ENCODE measurements at regions not wholly inside any gene's neighbourhood (a gene's known extent, or its start where the extent isn't known, plus 50 kb on each side); places are given as distances from the start of the nearest gene placed in this dataset.

DNA sequence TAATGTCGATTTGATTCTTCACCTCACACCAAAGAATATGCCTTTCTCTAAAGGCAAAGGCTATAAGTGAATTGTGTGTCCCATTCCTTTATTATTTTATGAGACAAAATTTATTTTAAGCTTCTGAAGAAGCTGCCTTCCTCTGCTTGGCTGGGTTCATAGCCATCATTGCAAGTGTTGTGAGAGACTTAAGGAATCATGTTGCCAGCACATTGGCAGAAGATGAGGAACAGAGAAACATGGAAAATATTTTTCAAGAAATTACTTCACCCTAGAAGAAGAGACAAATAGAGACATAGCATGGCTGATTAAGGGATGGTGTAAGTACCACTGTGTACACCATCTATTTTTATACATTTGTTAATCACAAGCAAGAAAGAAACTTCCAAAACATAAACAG lies 230.1 kb upstream of the SEMA3E start:
- TF ChIP-seq EP300 (IDR thresholded peaks at IDR 0.05): no peak
- TF ChIP-seq, protein P1, sequence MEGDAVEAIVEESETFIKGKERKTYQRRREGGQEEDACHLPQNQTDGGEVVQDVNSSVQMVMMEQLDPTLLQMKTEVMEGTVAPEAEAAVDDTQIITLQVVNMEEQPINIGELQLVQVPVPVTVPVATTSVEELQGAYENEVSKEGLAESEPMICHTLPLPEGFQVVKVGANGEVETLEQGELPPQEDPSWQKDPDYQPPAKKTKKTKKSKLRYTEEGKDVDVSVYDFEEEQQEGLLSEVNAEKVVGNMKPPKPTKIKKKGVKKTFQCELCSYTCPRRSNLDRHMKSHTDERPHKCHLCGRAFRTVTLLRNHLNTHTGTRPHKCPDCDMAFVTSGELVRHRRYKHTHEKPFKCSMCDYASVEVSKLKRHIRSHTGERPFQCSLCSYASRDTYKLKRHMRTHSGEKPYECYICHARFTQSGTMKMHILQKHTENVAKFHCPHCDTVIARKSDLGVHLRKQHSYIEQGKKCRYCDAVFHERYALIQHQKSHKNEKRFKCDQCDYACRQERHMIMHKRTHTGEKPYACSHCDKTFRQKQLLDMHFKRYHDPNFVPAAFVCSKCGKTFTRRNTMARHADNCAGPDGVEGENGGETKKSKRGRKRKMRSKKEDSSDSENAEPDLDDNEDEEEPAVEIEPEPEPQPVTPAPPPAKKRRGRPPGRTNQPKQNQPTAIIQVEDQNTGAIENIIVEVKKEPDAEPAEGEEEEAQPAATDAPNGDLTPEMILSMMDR (IDR thresholded peaks at IDR 0.05): no peak
- TF ChIP-seq POLR2A (IDR thresholded peaks at IDR 0.05): no peak
- TF ChIP-seq POLR2AphosphoS5 (IDR thresholded peaks at IDR 0.05): no peak

Measured in stomach (tissue), 4 donors.